MM.1S (cell line): ENCODE measurements at regions not wholly inside any gene's neighbourhood (a gene's known extent, or its start where the extent isn't known, plus 50 kb on each side); places are given as distances from the start of the nearest gene placed in this dataset.

ENCODE experiments used
- EZH2 ChIP-seq: fragments of 300-600 bp; sonication (generic); optimal IDR thresholded peaks from 2 replicates; pipeline ENCODE3; 2017; ENCODE audit warnings: low read depth, mild to moderate bottlenecking, antibody characterized with exemption, low read length, mixed read lengths
- TF ChIP-seq, protein P1 (sequence below): fragments of 300-600 bp; sonication (generic); IDR thresholded peaks from 2 replicates; pipeline ENCODE4 v1.5.1; 2016; ENCODE audit warnings: antibody characterized with exemption, low read length, mixed read lengths

DNA sequence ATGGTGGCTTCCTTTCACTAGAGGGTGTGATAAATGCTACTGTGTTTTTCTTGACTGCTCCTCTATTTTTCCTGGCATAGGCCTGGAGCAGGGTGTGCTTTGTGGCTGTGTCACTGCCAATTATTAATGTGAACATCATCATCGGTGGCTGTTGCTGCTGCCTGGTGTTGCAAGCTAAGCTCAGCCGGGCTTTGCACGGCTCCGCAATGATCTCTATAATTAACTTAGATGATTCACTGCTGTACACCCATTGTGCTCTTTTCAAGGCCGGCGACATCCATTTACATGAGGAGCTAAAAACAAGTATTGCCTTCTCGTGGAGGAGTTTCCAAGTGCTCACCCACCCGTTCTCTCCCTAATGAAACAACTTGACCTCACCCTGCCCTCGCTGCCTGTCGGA, 160.1 kb upstream of the IRX3 start:
- TF ChIP-seq, protein P1, sequence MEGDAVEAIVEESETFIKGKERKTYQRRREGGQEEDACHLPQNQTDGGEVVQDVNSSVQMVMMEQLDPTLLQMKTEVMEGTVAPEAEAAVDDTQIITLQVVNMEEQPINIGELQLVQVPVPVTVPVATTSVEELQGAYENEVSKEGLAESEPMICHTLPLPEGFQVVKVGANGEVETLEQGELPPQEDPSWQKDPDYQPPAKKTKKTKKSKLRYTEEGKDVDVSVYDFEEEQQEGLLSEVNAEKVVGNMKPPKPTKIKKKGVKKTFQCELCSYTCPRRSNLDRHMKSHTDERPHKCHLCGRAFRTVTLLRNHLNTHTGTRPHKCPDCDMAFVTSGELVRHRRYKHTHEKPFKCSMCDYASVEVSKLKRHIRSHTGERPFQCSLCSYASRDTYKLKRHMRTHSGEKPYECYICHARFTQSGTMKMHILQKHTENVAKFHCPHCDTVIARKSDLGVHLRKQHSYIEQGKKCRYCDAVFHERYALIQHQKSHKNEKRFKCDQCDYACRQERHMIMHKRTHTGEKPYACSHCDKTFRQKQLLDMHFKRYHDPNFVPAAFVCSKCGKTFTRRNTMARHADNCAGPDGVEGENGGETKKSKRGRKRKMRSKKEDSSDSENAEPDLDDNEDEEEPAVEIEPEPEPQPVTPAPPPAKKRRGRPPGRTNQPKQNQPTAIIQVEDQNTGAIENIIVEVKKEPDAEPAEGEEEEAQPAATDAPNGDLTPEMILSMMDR, result no peak
- no peak for TF ChIP-seq EZH2
